ENCODE measurements at regions not wholly inside any gene's neighbourhood (a gene's known extent, or its start where the extent isn't known, plus 50 kb on each side); places are given as distances from the start of the nearest gene placed in this dataset.
"Not testable (repeated sequence)": the region's sequence is repeated elsewhere in the genome, so short reads cannot be mapped to it uniquely, and the experiment has no call there.

DNA sequence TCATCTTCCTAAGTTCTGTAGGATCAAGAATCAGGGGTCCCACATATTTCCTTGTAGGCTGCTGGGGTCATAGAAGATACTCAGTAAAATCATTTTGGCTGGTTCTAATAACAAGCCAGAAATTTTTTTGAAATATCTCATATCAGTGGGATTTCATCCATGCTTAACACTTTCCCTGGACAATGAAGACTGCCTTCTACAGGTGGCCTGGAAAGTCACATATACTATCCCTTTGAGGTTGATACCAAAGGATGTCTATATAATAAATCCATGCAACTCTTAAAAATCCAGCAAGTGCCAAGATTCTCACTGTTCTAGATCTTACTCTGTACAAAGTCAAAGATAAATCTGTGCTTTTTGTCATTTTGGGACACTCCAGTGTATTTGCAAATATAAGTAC, 225.8 kb upstream of the NEBL start:
- DNase-seq, result no peak

DNA sequence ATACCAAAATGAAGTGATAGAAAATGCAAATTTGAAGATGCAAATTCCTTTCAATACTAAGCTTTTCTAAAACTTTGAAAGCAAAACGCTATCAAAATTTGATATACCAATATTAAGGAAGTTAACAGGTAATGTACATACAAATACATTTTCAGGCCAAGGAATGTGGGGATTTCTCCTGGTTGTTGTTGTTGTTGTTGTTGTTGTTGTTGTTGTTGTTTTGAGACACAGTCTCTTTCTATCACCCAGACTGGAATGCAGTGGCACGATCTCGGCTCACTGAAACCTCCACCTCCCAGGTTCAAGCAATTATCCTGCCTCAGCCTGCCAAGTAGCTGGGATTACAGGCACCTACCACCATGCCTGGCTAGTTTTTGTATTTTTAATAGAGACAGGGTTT, 224.7 kb upstream of the NEBL start:
- not testable (repeated sequence) for DNase-seq

DNA sequence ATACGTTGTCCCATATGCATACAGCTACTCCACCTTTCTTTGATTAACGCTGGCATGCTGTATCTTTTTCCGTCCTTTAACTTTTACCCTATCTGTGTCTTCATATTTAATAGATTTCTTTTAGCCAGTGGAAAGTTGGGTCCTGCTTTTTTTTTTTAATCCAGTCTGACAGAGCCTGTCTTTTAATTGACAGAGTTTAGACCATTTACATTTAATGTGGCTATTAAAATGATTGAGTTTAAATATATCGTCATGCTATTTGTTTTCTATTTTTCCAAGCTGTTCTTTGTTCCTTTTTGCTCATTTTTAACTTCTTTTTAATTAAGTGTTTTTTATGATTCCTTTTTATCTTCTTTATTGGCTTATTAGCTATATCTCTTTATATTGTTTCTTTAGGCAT, 217.6 kb upstream of the NEBL start:
- DNase-seq, result no peak

DNA sequence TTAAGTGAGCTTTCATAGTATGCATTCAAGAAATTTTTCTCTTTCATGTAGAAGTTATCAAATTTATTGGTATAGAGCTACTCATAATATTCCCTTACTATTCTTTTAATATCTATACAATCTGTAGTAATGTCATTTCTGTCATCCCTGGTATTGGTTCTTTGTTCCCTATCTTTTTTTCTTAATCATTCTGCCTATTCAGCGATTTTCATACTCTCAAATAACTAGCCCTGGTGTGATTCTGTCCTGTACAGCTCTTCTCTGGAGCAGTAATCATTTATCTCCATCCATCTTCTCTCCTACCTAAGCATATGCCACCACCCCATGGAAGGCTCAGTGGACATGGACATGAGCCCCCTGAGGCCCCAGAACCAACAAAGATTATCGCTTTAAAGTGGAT, 213.2 kb upstream of the NEBL start:
- DNase-seq, result no peak

DNA sequence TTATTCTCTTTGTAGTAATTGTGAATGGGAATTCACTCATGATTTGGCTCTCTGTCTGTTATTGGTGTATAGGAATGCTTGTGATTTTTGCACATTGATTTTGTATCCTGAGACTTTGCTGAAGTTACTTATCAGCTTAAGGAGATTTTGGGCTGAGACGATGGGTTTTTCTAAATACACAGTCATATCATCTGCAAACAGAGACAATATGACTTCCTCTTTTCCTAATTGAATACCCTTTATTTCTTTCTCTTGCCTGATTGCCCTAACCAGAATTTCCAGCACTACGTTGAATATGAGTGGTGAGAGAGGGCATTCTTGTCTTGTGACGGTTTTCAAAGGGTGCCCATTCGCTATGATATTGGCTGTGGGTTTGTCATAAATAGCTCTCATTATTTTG, 209.8 kb upstream of the NEBL start:
- not testable (repeated sequence) for DNase-seq

DNA sequence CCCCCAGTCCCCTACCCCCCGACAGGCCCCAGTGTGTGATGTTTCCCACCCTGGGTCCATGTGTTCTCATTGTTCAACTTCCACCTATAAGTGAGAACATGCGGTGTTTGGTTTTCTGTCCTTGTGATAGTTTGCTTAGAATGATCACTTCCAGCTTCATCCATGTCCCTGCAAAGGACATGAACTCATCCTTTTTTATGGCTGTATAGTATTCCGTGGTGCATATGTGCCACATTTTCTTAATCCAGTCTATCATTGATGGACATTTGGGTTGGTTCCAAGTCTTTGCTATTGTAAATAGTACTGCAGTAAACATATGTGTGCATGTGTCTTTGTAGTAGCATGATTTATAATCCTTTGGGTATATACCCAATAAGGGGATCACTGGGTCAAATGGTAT, 208.2 kb upstream of the NEBL start:
- DNase-seq, result not testable (repeated sequence)

DNA sequence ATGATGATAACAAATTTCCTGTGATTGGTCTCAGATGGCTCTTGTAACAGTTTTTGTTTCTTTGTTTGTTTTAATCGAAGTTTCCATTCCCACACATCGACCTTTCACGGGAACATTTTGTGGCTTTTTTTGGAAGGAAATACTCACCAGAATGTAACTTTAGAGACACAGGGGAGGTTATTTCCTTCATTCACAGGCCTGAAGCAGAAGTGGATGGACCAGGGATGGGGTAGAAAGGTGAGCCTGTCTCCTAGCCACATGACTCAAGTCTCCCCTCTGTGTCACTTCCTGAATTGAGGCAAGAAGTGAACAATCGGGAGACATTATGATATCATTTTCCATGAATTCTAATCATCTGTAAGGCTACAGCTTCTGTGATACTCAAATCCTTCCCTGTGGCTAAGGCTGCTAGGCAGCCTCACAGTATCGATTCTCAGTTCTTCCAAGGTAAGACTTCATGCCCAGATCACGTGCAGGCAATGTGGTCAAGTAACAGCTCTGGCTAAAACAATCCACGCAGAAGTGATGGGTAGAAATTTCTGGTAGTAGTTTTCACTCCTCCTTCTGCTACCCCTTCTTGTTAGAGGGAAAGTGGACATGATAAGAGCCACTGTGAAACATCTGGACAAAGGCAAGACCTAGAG, 203.9 kb upstream of the NEBL start:
- no peak for DNase-seq

DNA sequence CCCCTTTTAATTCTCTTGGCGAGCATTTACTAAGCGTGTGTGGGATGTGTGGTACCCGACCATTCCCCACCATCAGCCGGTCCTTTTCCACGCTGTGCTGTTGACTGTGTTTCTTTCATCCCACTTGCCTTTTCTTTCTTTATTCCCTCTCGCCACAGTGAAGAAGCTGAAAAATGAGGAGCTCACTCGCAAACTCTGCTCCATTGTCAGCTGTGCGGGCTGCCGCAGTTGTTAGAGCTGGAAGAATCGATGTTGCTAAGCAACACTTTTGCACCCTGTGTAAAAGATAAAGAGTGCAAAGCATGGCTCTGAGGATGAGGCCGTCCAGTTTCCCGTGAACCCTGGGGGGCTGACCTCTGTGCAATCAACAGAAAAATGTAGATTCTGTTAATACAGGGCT, 203.1 kb upstream of the NEBL start:
- DNase-seq, result no peak

DNA sequence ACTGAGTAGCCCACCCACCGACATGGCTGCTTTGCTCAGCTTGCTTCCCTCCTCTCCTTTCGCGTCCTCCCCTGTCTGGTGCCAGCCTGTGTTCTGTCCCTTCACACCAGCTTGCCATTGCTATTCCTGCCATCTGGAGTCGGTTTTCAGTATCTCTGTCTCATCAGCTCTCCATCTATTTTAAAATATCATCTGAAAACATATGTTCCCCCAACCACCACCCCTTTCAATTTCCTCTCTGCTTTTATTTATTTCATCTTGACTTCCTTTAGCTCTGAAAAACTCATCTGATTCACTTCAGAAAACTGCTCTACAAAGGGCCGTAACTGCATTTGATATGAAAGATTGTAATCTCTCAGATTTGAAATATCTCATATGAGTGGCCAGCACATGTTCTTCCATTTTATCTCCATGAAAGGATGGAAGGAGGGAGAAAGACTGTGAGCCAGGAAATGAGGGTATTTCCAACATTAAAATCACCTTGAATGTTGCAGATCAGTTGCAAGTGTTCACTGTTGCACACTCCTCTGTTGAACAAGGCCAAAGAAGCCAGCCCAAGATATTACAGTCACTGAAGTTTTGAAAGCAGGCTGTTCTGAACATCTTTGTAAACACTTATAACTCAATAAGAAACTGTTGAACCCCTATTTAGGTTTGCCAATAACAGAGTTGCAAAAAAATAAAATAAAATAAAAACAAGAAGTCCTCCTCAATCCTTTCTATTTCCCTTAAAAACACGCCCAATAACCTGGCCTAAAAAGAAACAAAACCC, 202.4 kb upstream of the NEBL start:
- DNase-seq, result no peak

DNA sequence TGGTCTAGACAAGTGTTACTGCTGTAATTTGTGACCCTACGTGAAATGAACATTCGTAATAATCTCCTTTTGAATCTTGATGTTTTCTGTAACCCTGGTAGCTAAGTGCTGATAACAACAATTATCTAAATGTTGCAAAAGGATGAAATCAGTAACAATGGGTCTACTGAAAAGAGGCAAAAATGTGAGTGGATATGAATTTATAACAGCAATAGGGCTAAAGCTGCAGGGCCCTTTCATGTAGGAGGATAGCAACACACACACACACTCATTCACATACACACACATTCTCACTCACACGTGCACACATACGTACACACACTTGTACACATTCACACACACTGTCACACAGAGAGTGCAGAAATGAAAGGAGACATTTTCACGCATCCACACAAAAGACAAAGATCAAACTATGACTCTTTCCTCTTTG, 200.8 kb upstream of the NEBL start:
- no peak for DNase-seq

DNA sequence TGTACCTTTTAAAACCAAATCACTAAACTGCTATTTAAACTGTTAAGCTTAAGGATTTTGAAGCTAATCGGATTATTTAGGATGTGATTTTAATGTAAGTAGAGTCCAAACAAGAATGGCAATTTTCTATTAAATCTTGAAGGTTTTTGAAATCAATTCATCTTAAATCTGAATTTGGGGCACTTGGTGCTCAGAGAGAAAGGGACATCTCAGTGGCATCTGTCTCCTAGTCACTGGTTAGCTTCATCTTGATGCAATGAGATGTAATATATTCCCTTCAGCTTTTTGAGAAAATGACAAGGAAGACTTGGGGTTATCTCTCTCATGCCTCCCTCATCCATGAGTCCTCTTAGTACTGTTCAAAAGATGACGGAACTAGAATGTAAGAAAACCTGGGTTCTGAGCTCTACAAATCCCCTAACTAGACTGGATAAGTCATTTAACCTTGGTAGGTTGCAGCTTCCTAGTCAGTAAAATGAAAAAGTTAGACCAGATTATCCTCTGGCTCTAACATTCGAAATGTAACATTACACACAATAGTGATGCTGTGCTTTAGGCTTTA, 198.5 kb upstream of the NEBL start:
- no peak for DNase-seq

DNA sequence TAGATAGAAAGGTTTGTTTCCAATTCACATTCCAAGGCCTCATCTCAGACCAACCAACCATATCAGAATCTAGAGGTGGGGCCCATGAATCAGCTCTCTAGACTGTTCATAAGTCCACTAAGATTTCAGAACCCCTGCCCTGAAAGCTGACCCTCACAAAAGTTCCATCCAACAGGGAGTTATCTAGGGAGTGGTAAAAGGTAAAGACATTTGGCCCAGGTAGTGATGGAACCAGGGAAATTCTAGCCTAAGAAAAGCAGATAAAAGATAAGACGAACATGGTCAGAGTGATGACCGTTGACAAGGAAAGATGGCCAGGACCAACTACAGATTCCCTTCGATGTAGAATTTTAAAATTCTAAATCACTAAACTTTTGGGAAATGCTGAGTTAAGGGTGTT, 198.0 kb upstream of the NEBL start:
- no peak for DNase-seq

DNA sequence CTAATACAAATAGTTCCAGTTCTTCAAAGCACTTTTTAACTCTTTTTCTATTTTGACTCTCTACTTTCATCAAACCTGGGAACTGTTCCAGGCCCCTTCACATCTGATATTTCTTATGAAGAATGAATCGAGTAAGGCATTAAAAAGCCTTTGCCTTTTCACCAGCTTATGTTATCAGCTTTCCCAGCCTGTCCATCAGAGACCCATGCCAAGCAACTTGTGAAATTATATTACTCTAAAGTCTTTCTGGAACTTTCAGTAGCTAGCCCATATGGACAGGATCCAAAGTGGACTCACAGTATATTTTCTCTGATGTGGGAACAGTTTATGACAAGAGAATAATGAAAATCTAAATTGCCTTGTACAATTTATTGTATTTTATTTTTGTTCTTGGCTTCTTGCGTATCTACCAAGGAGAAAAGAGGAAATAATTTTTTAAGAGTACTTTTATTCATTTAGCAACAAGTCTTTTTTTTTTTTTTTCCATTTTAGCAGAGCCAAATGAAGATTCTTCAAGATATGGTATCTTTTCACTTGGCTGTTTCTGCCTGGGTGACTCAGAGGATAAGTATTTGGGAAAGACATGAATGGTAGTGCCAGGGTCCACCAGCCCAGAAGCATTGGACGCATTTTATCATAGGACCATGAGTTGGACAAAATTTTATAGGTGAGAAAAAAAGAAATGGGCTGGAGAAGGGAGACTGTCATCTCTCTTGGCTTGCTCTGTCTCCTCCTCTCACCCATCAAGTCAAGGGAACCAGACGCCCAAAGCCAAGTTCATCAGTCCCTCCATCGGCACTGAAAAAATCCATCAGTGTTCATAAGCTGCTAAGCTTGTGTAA, 195.8 kb upstream of the NEBL start:
- DNase-seq, result no peak

DNA sequence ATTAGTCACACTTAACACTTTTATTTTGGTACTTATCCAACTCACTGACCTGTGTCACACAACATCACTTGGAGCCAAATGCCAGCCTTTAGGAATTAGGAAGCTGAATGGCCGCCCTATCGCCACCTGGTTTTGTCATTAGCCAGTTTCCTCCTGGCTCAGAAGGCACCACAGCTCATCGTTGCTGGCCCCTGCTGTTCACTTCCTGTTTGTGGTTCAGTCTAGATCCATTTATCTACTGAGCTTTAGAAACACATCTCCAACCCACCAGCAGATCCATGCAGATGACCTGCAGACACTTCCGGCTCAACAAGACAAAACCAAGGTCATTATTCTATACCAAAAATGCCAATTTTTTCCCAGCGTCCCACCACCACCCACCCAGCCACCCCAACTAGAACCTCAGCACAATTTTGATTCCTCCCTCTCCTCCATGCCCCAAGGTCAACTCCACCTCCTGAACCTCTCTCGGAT, 193.5 kb upstream of the NEBL start:
- no peak for DNase-seq

DNA sequence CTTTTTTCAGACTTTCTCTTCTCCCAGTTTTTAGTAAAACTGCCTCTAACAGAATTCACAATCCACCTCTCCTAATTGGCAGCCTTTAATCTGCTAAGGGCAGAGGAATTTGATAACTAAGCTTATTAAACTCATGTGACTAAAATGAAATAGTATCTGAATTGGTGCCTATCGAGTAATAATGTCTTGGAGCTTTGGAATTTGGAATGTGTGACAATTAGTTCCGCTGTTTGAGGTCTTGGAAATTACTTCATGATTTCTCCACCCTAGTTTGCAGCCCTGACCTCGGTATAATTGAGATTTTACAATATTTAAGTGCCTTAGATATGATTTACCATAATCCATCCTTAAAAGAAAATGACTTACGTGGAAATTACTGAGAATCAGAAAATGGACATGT, 190.4 kb upstream of the NEBL start:
- no peak for DNase-seq

DNA sequence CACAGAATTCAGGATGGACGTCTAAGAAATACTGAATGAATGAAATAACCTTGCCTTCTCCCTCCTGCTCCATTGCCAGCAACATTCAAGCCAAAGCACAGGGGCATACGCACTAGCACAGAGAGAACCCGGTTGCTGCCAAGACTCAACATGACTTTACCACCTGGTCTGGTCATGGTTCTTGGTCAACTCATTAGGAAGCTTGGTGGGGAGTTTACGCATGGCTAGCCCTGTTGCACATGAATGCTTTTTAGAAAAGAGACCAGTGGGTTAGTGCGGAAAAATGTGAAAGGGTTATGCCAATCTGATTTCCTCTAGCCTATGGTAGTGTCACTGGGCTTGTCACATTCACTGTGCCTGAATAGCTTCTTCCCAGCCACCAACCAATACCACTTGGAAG, 187.6 kb upstream of the NEBL start:
- DNase-seq, result no peak

DNA sequence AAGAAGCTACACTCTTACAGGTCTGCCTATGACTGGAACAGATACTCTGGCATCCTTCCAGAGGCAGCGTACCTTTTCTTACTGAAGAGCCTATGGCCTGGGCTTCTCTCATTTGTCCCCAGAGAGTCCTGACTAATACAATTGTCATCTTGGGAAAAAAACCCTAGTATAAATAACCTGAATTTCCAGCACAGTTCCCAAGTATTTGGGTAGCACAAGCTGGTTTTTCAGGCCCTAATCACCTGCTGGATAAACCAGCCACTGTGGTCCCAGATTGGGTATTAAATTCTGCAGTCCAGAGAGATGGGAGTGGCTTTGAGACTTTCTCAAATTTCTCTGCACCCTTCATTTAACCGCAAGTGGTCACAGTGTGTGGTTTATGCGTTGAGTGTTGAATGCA, 186.8 kb upstream of the NEBL start:
- DNase-seq, result peak; percentile 15

DNA sequence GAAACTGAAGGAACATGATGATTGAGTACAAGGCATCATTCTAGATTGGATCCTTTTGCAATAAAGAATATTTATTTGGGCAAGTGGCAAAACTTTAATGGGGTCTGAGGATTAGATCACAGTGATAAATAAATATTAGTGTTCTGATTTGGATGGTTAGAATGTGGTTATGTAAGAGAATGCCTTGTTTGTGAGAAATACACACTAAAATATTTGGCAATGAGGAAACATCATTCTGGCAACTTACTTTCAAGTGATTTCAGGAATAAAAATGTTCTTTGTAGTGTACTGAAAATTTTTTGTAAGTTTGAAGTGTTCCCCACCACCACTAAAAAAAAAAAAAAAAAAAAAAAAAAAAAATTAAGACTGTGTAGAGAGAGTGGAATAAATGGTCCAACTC, 185.1 kb upstream of the NEBL start:
- DNase-seq, result no peak

DNA sequence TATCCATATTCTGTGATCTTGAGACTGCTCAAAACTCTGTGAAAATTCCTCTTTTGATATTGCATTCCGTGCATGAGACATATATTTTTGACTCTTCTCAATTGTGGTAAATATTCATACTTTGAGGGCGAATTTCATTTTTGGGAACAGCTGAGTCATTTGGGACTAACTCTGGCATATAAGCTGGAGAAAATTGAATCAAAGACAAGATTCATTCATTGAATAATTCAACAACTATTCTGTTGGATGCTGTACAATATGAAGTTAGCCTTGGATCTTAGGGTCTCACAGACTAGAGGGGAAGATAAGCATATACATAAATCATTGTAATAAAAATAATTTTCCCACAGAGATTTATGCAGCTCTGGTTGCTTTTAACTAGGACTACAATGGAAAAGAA, 183.2 kb upstream of the NEBL start:
- DNase-seq, result no peak

DNA sequence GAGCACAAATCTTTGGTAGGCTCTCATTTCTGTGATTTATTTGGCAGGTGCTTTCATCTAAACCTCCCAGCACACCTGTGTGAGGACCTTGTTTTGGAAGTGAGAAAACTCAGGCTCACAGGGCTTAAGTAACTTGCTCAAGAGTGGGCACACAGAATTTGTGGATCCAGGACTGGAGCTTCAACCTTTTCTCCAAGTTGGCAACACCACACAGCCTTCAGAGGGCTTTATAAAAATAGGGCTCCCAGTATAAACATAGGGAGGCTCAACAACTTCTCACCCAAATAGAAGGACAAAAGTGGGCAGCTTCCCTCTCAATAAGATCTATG, 182.2 kb upstream of the NEBL start:
- no peak for DNase-seq

DNA sequence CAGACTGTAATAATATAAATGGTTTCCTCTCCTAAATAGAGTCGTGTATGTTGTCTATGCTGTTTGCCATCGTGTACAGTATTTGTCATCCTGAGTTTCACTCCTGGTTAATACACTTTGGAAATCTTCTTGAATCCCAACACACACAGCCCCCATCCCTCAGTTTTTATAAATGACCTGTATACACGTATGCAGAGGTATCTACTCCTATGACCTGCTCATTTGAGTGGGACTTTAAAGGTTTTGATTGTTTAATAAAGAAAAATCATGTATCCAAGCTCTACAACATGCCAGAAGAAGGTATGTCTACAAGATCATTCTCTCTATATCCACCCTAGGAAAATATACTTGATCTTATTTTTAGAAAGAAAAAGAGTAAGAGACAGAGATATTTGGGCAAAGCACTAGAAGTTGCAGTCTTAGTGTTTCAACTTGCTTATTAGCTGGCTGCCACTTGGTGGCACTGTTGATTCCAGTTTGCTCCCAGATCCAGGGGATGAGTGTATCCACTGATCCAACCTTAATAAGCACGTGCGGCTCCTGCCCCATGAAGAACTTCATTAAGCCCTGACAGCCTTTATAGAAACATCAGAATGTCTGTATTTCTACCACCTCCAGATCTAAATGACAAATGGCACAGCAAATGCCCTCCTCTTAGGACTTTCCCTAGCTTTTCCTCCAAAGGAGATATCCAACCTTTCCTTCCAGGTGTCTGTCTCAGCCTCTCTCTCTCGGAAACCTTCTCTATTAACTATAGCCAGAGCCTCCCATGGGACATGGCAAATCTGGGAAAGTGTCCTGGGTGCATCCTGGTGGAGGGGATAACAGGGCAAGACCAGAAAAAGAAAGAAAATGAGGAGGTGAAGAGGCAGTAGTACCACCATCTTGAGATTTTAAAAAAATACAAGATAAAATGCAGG, 181.6 kb upstream of the NEBL start:
- DNase-seq, result no peak

DNA sequence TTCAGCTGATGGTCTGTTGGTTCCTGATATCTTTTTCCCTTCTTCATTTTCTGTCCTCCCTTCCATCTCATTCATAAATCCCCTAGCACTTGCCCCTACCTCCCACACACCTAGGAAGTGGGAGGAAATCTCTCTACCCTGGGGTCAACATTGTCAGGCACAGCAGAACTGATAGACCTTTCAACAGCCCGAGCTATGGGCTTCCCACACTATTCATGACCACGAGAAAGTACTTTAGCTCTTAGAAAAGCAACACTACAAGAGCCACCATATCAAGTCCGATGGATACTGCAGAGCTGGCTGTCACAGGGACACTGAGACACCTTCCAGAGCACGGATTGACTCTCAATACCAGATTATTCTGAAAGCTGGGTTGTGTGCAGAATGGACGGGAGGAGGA, 180.6 kb upstream of the NEBL start:
- DNase-seq, result no peak

DNA sequence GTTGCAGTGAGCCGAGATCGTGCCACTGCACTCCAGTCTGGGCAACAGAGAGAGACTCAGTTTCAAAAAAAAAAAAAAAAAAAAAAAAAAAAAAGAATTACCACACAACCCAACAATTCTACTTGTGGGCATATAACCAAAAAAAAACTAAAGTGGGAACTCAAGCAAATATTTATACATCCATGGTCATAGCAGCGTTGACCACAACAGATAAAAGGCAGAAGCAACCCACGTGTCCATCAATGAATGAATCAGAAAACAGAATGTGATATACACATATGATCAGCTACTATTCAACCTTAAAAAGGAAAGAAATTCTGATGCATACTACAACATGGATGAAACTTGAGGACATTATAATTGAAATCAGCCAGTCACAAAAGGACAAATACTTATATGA, 179.3 kb upstream of the NEBL start:
- DNase-seq, result no peak

Measured in NCI-H187 treated with DMSO at 0.1 percent for 48 hours (cell line).